ENCODE measurements at regions not wholly inside any gene's neighbourhood (a gene's known extent, or its start where the extent isn't known, plus 50 kb on each side); places are given as distances from the start of the nearest gene placed in this dataset.

DNA sequence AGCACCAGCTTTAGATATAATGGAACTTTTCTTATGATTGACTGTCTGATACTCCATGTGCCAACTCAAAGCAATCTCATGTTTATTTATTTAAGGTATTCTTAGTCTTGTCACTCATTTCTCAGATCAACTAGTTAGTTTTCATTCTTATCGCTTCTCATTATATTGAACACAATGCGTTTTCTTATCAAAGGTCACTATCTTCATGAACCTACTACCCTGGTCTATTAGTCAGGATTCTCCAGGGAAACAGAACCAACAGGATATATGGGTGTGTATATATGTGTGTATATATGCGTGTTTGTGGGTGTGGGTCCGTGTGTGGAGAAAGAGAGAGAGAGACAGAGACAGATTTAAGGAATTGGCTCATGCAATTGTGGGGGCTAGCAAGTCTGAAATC lies 619.9 kb downstream of the ZEB2 start:
- no peaks in the 10 kb centered on the region for H3K36me3 Mint-ChIP-seq (ENCODE audit: low read depth)
- peaks cover 5% of the 10 kb centered on the region for H3K4me1 Mint-ChIP-seq
- intact Hi-C loops (cut with micrococcal nuclease), result loop anchor here (10.0 kb wide), 1 partner anchor 285 kb away; no protein-coding TSS in a partner anchor
- H3K27ac Mint-ChIP-seq, result no peak overlapping the region
- DNase-seq, result no peak
- H3K27me3 Mint-ChIP-seq, result peaks cover 24% of the 10 kb centered on the region
- H3K9me3 Mint-ChIP-seq, result no peaks in the 10 kb centered on the region
- no peak overlapping the region for H3K4me3 Mint-ChIP-seq

- no peaks in the 10 kb centered on the region for H3K9me3 Mint-ChIP-seq
- peaks cover 22% of the 10 kb centered on the region for H3K27me3 Mint-ChIP-seq
Measured at GRCh38 chr2:143893371-143893770, 626.5 kb downstream of the ZEB2 start.

GRCh38 chr2:143891879-143892308 lies 628.0 kb downstream of the ZEB2 start:
- Mint-ChIP-seq H3K9me3 (no peaks in the 10 kb centered on the region), H3K4me3 (no peak overlapping the region), H3K36me3 (ENCODE audit: low read depth) (no peaks in the 10 kb centered on the region), H3K27me3 (peaks cover 26% of the 10 kb centered on the region), H3K27ac (no peak overlapping the region), H3K4me1 (no peaks in the 10 kb centered on the region)
- DNase-seq, result no peak
- intact Hi-C loops (cut with micrococcal nuclease), result no loop called here

More at GRCh38 chr2:143893371-143893770, 626.5 kb downstream of the ZEB2 start:
- Mint-ChIP-seq H3K36me3 (ENCODE audit: low read depth) (no peaks in the 10 kb centered on the region), H3K4me1 (no peaks in the 10 kb centered on the region), H3K27ac (no peak overlapping the region), H3K4me3 (no peak overlapping the region)
- DNase-seq, result no peak
- intact Hi-C loops (cut with micrococcal nuclease), result no loop called here

- DNase-seq, result no peak
- Mint-ChIP-seq H3K27ac (no peak overlapping the region), H3K9me3 (no peaks in the 10 kb centered on the region), H3K36me3 (ENCODE audit: low read depth) (no peaks in the 10 kb centered on the region), H3K27me3 (peaks cover 21% of the 10 kb centered on the region), H3K4me1 (no peaks in the 10 kb centered on the region), H3K4me3 (no peak overlapping the region)
- intact Hi-C loops (cut with micrococcal nuclease), result no loop called here
Measured at GRCh38 chr2:143890798-143891197, 629.1 kb downstream of the ZEB2 start.

GRCh38 chr2:143889216-143889615 lies 630.7 kb downstream of the ZEB2 start:
- intact Hi-C loops (cut with micrococcal nuclease), result no loop called here
- H3K9me3 Mint-ChIP-seq, result no peaks in the 10 kb centered on the region
- H3K27ac Mint-ChIP-seq, result no peak overlapping the region
- H3K36me3 Mint-ChIP-seq (ENCODE audit: low read depth), result no peaks in the 10 kb centered on the region
- no peak overlapping the region for H3K4me3 Mint-ChIP-seq
- DNase-seq, result no peak
- peaks cover 20% of the 10 kb centered on the region for H3K27me3 Mint-ChIP-seq
- no peaks in the 10 kb centered on the region for H3K4me1 Mint-ChIP-seq

DNA sequence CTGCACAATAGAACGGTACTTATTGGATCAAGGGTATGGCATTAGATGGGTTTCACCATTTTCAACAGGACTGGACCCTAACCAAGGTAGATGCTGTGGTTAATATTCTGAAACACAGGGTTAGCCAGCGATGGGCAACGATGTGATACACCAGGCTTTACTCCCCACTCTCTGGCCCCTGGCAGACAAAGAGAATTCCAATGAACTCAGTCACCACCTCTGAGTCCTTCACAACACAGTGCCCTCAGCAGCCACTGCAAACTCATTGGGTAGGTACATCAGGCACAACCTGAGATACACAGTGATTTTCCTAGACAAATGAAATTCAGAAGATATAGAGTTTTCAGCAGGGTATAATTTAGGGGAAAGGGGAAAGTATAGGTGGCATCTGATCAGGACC lies 634.5 kb downstream of the ZEB2 start:
- peaks cover 13% of the 10 kb centered on the region for H3K27me3 Mint-ChIP-seq
- no peak overlapping the region for H3K27ac Mint-ChIP-seq
- H3K36me3 Mint-ChIP-seq (ENCODE audit: low read depth), result no peaks in the 10 kb centered on the region
- DNase-seq, result no peak
- no peak overlapping the region for H3K4me3 Mint-ChIP-seq
- intact Hi-C loops (cut with micrococcal nuclease), result no loop called here
- no peaks in the 10 kb centered on the region for H3K4me1 Mint-ChIP-seq
- no peaks in the 10 kb centered on the region for H3K9me3 Mint-ChIP-seq

DNA sequence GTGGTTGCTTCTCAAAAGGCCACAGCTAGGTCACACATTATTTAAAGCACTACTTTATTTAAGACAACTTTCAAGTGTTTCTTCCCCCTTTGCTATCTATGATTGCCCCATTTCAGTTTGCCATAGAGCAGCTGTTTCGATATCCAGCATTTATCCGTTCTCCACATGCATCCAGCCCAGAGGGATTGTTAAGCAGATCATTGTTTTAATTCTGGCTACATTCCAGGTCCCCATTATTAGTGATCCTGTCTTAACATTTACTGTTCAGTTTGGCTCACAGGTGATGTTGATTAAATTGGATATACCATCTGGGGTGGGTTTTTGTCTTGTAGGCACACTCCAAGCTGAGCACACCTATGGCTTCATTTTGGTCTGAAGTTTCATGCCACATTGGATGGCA lies 638.7 kb downstream of the ZEB2 start:
- peaks cover 7% of the 10 kb centered on the region for H3K27me3 Mint-ChIP-seq
- intact Hi-C loops (cut with micrococcal nuclease), result no loop called here
- DNase-seq, result no peak
- H3K9me3 Mint-ChIP-seq, result no peaks in the 10 kb centered on the region
- no peak overlapping the region for H3K4me3 Mint-ChIP-seq
- no peaks in the 10 kb centered on the region for H3K36me3 Mint-ChIP-seq (ENCODE audit: low read depth)
- no peak overlapping the region for H3K27ac Mint-ChIP-seq
- no peaks in the 10 kb centered on the region for H3K4me1 Mint-ChIP-seq

- no peak overlapping the region for H3K4me3 Mint-ChIP-seq
- peaks cover 7% of the 10 kb centered on the region for H3K9me3 Mint-ChIP-seq
- H3K36me3 Mint-ChIP-seq (ENCODE audit: low read depth), result no peaks in the 10 kb centered on the region
- DNase-seq, result no peak
- no peaks in the 10 kb centered on the region for H3K27me3 Mint-ChIP-seq
- intact Hi-C loops (cut with micrococcal nuclease), result no loop called here
- peaks cover 4% of the 10 kb centered on the region for H3K4me1 Mint-ChIP-seq
- H3K27ac Mint-ChIP-seq, result no peak overlapping the region
Measured at GRCh38 chr2:143877876-143878530, 641.9 kb downstream of the ZEB2 start.

DNA sequence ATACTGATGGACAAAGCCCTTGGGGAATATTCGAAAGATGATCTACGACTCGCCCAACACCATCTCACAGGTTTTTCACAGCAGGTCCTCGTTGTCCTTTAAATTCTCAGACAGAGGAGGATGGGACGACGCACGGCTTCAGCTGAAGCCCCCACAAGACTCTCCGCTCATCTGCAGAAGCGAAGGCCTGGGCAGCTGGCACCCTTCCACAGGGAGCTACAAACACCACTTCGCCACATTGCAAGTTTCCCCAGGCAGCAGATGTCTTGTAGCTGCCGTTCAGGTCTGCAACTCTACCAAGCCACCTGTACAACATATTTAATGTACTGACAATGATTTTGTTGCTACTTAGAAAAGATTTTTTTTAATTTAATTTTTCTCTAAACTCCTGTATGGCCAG lies 642.9 kb downstream of the ZEB2 start:
- Mint-ChIP-seq H3K4me3 (no peak overlapping the region), H3K4me1 (peaks cover 4% of the 10 kb centered on the region), H3K27ac (no peak overlapping the region), H3K9me3 (peaks cover 7% of the 10 kb centered on the region), H3K27me3 (no peaks in the 10 kb centered on the region), H3K36me3 (ENCODE audit: low read depth) (no peaks in the 10 kb centered on the region)
- intact Hi-C loops (cut with micrococcal nuclease), result no loop called here
- DNase-seq, result no peak

DNA sequence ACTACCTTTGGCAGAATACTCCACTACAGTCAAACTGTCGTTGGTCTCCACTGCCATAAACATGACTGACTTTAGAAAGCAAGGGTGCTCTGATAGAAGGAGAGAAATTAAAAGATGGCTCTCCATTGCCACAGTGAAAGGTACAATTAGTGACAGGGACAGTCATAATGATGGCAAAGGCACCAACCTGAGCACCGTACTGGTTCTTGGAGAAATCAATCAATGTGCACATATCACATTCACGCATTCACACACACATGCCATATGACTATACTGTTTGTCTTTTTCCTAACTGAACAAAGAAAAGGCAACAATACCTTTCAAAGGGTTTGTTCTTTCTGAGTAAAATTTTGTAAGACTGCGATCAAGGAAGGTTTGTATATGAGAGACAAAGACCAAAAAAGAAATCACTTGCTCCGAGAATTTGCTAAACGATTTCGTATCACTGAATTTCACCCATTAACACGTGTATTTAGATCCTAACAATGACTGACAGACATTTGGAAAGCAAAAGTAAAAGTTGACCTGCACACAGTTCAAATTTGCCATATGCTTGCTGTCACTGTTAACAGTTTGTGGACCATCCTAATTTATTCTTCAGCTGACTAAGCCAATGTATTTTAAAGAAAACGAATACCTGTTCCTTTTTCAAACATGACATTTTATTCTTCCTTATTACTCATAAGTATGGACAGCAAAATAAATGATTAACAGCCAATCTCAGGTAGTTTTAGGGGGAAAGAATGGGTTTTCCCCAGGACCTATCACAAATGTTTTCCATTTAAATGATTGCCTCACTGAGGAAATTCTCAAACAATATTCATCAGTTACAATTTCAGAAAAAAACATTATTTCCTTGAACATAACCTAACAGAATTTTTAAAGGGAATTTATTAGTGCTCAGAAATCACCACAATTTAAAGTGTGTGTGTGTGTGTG lies 644.4 kb downstream of the ZEB2 start:
- no peak for DNase-seq
- H3K27me3 Mint-ChIP-seq, result peaks cover under 1% of the 10 kb centered on the region
- H3K4me3 Mint-ChIP-seq, result no peak overlapping the region
- H3K36me3 Mint-ChIP-seq (ENCODE audit: low read depth), result no peaks in the 10 kb centered on the region
- H3K9me3 Mint-ChIP-seq, result peaks cover 9% of the 10 kb centered on the region
- H3K27ac Mint-ChIP-seq, result no peak overlapping the region
- intact Hi-C loops (cut with micrococcal nuclease), result no loop called here
- H3K4me1 Mint-ChIP-seq, result peaks cover 4% of the 10 kb centered on the region

DNA sequence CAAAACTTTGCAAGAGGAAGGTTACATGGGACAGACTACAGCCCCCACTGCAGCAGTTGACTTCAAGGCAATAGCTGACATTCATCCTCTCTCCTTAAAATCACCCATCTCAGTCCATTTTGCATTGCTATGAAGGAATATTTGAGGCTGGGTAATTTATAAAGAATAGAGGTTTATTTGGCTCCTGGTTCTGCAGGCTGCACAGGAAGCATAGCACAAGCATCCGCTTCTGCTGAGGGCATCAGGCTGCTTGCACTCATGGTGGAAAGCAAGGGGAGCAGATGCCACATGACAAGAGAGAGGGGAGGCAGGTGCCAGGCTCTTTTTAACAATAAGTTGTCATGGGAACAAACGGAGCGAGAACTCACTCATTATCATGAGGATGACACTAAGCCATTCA lies 646.0 kb downstream of the ZEB2 start:
- Mint-ChIP-seq H3K27me3 (peaks cover 2% of the 10 kb centered on the region), H3K36me3 (ENCODE audit: low read depth) (no peaks in the 10 kb centered on the region), H3K4me1 (peaks cover 4% of the 10 kb centered on the region), H3K4me3 (no peak overlapping the region), H3K27ac (no peak overlapping the region), H3K9me3 (peaks cover 13% of the 10 kb centered on the region)
- intact Hi-C loops (cut with micrococcal nuclease), result no loop called here
- DNase-seq, result no peak

- H3K27me3 Mint-ChIP-seq, result peaks cover 3% of the 10 kb centered on the region
Measured at GRCh38 chr2:143870696-143871095, 649.2 kb downstream of the ZEB2 start.

DNA sequence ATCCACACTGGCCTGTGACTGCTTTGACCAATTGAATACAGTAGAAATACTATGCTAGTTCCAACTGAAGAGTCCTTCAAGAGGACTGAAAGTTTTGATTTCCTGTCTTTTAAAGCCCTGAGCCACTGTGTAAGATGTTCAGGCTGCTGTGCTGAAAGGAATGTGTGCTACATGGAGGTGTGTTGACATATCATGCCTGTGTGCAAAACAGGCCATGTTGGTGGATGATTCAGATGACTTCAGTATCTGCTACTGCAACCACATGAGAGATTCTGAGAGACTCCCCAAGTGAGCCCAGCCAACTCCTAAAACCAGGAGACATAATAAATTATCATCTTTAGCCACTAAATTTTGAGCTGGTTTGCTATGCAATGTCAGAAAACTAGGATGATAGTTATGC lies 662.9 kb downstream of the ZEB2 start:
- no peak for DNase-seq
- H3K27me3 Mint-ChIP-seq, result peaks cover 6% of the 10 kb centered on the region
- no peaks in the 10 kb centered on the region for H3K36me3 Mint-ChIP-seq (ENCODE audit: low read depth)
- intact Hi-C loops (cut with micrococcal nuclease), result no loop called here
- H3K4me3 Mint-ChIP-seq, result no peak overlapping the region
- no peaks in the 10 kb centered on the region for H3K4me1 Mint-ChIP-seq
- no peaks in the 10 kb centered on the region for H3K9me3 Mint-ChIP-seq
- H3K27ac Mint-ChIP-seq, result no peak overlapping the region

More at GRCh38 chr2:143870696-143871095, 649.2 kb downstream of the ZEB2 start:
- no peak overlapping the region for H3K27ac Mint-ChIP-seq
- peaks cover 3% of the 10 kb centered on the region for H3K4me1 Mint-ChIP-seq
- no peak overlapping the region for H3K4me3 Mint-ChIP-seq
- DNase-seq, result no peak
- H3K36me3 Mint-ChIP-seq (ENCODE audit: low read depth), result no peaks in the 10 kb centered on the region
- H3K9me3 Mint-ChIP-seq, result peaks cover 18% of the 10 kb centered on the region
- intact Hi-C loops (cut with micrococcal nuclease), result no loop called here

DNA sequence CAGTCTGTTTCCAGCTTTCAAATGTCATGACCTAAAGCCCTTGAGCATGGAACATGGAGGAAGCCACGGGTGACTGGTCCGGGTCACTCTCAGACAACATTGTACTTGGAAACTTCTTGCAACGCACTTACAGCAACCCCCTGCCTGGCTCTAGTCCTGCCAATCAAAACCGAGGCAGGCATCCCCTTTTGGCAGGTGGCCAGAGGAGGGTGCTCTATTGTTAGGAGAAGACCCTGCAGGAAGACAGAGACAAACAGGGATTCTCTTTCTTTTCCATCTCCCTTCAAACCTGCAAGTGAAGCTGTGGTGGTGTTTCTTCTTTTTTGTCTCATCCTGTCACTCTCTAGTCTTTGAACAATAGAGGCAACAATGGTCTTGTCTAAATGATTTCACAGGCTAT lies 667.2 kb downstream of the ZEB2 start:
- no peak for DNase-seq
- Mint-ChIP-seq H3K27me3 (peaks cover 20% of the 10 kb centered on the region), H3K36me3 (ENCODE audit: low read depth) (no peaks in the 10 kb centered on the region), H3K4me3 (no peak overlapping the region), H3K4me1 (no peaks in the 10 kb centered on the region), H3K27ac (no peak overlapping the region), H3K9me3 (no peaks in the 10 kb centered on the region)
- intact Hi-C loops (cut with micrococcal nuclease), result no loop called here

All from activated CD4-positive, alpha-beta T cell treated with anti-CD3 and anti-CD28 coated beads, Interleukin-2, amount 10 ng/mL, durations not matched to agents 24 days and 14 days (primary cell).